ENCODE measurements at regions not wholly inside any gene's neighbourhood (a gene's known extent, or its start where the extent isn't known, plus 50 kb on each side); places are given as distances from the start of the nearest gene placed in this dataset.

DNA sequence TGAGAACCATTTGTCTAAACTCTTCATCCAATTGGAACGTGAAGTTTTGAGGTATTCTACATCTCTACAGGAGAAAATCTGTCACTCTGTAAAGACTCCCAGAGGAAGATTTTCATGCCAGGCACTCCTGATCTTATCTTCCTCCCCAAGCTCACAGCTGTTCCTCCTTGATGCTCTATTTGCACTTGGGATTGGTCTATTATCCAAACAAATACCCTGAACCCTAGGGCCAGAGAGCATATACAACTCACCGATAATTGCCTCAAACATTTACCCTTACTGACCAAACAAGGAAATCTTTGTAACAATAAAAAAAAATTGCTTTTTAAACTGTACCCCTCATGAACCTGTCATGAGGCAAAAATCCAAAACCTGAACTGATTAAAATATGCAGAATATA lies 372.7 kb downstream of the SH2D1A start:
- TF ChIP-seq, protein P1, sequence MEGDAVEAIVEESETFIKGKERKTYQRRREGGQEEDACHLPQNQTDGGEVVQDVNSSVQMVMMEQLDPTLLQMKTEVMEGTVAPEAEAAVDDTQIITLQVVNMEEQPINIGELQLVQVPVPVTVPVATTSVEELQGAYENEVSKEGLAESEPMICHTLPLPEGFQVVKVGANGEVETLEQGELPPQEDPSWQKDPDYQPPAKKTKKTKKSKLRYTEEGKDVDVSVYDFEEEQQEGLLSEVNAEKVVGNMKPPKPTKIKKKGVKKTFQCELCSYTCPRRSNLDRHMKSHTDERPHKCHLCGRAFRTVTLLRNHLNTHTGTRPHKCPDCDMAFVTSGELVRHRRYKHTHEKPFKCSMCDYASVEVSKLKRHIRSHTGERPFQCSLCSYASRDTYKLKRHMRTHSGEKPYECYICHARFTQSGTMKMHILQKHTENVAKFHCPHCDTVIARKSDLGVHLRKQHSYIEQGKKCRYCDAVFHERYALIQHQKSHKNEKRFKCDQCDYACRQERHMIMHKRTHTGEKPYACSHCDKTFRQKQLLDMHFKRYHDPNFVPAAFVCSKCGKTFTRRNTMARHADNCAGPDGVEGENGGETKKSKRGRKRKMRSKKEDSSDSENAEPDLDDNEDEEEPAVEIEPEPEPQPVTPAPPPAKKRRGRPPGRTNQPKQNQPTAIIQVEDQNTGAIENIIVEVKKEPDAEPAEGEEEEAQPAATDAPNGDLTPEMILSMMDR (IDR thresholded peaks at IDR 0.05; ENCODE audit: low read length): no peak
- TF ChIP-seq EZH2 (IDR thresholded peaks at IDR 0.05; ENCODE audit: borderline replicate concordance, low read length): no peak
